ENCODE measurements at regions not wholly inside any gene's neighbourhood (a gene's known extent, or its start where the extent isn't known, plus 50 kb on each side); places are given as distances from the start of the nearest gene placed in this dataset.
"Not testable (repeated sequence)": the region's sequence is repeated elsewhere in the genome, so short reads cannot be mapped to it uniquely, and the experiment has no call there.

GRCh38 chr5:172548981-172549687 lies 91.9 kb upstream of the NEURL1B start:
- DNase-seq (ENCODE audit: low read depth, low spot score): no peak

GRCh38 chr5:172548311-172548731 lies 92.7 kb upstream of the NEURL1B start:
- DNase-seq (ENCODE audit: low read depth, low spot score): no peak

GRCh38 chr5:172546196-172546595 lies 91.9 kb upstream of the SH3PXD2B start:
- no peak for DNase-seq (ENCODE audit: low read depth, low spot score)

- DNase-seq (ENCODE audit: low read depth, low spot score): no peak
Measured at GRCh38 chr5:172545291-172545801, 91.0 kb upstream of the SH3PXD2B start.

- no peak for DNase-seq (ENCODE audit: low read depth, low spot score)
Measured at GRCh38 chr5:172544371-172545095, 90.2 kb upstream of the SH3PXD2B start.

- DNase-seq (ENCODE audit: low read depth, low spot score): no peak
Measured at GRCh38 chr5:172543484-172544298, 89.4 kb upstream of the SH3PXD2B start.

- DNase-seq (ENCODE audit: low read depth, low spot score): no peak
Measured at GRCh38 chr5:172542651-172543131, 88.4 kb upstream of the SH3PXD2B start.

- no peak for DNase-seq (ENCODE audit: low read depth, low spot score)
Measured at GRCh38 chr5:172541773-172542136, 87.4 kb upstream of the SH3PXD2B start.

GRCh38 chr5:172541099-172541772 lies 86.9 kb upstream of the SH3PXD2B start:
- DNase-seq (ENCODE audit: low read depth, low spot score): no peak

- DNase-seq (ENCODE audit: low read depth, low spot score): no peak
Measured at GRCh38 chr5:172540099-172540870, 86.0 kb upstream of the SH3PXD2B start.

GRCh38 chr5:172535108-172535445 lies 80.8 kb upstream of the SH3PXD2B start:
- DNase-seq (ENCODE audit: low read depth, low spot score): no peak

- DNase-seq (ENCODE audit: low read depth, low spot score): no peak
Measured at GRCh38 chr5:172534229-172535107, 80.1 kb upstream of the SH3PXD2B start.

GRCh38 chr5:172533399-172534228 lies 79.3 kb upstream of the SH3PXD2B start:
- no peak for DNase-seq (ENCODE audit: low read depth, low spot score)

- no peak for DNase-seq (ENCODE audit: low read depth, low spot score)
Measured at GRCh38 chr5:172533058-172533398, 78.7 kb upstream of the SH3PXD2B start.

GRCh38 chr5:172532439-172532838 lies 78.1 kb upstream of the SH3PXD2B start:
- DNase-seq (ENCODE audit: low read depth, low spot score): not testable (repeated sequence)

- no peak for DNase-seq (ENCODE audit: low read depth, low spot score)
Measured at GRCh38 chr5:172531704-172532026, 77.3 kb upstream of the SH3PXD2B start.

- no peak for DNase-seq (ENCODE audit: low read depth, low spot score)
Measured at GRCh38 chr5:172530878-172531703, 76.8 kb upstream of the SH3PXD2B start.

GRCh38 chr5:172530406-172530805 lies 76.1 kb upstream of the SH3PXD2B start:
- no peak for DNase-seq (ENCODE audit: low read depth, low spot score)
